Activated CD4-positive, alpha-beta T cell treated with anti-CD3 and anti-CD28 coated beads for 36 hours (primary cell): ENCODE measurements at regions not wholly inside any gene's neighbourhood (a gene's known extent, or its start where the extent isn't known, plus 50 kb on each side); places are given as distances from the start of the nearest gene placed in this dataset.
A peak's percentile ranks its signal among the peaks of the same experiment; 100 is the strongest.

Experiments used
- ATAC-seq: fragments of 200-7000 bp; cut with Tn5 transposase; one replicate; pipeline ENCODE4 v1.10.0; 2021; ENCODE audit warnings: mild to moderate bottlenecking, moderate library complexity
- CTCF ChIA-PET: fragments of 350-600 bp; sonication (Branson Sonifier 250); formaldehyde crosslinking; loops from one replicate; lab custom pipeline; 2021; ENCODE audit warnings: antibody characterized with exemption; lab: Charles Lee
- POLR2A ChIA-PET: fragments of 350-600 bp; sonication (Branson Sonifier 250); formaldehyde crosslinking; loops from one replicate; lab custom pipeline; 2021; ENCODE audit warnings: antibody characterized with exemption, inconsistent platforms; lab: Charles Lee
- DNase-seq: peaks from one replicate; pipeline ENCODE4 v3.0.0-alpha.2; 2020
- H3K27ac Mint-ChIP-seq: one replicate; pipeline ENCODE4 v1.8.0; 2021; ENCODE audit warnings: mixed read lengths
- H3K27me3 Mint-ChIP-seq: one replicate; pipeline ENCODE4 v1.8.0; 2021; ENCODE audit warnings: mixed read lengths
- H3K36me3 Mint-ChIP-seq: one replicate; pipeline ENCODE4 v1.8.0; 2021; ENCODE audit warnings: low read depth, mixed read lengths
- H3K4me1 Mint-ChIP-seq: one replicate; pipeline ENCODE4 v1.8.0; 2021; ENCODE audit warnings: mixed read lengths
- H3K4me3 Mint-ChIP-seq: one replicate; pipeline ENCODE4 v1.8.0; 2021; ENCODE audit warnings: mild to moderate bottlenecking, moderate library complexity, mixed read lengths
- H3K9me3 Mint-ChIP-seq: one replicate; pipeline ENCODE4 v1.8.0; 2021; ENCODE audit warnings: low read depth, mixed read lengths
- intact Hi-C, 2 experiments: fragments of 100-400 bp; cut with DNase I in 1 of 2; cut with micrococcal nuclease in 1 of 2; formaldehyde crosslinking; loops; one replicate each; pipeline versions ENCODE4 v1.14.2 to v1.15.1; 2022 to 2024; cut with DNase I, micrococcal nuclease

- no peak overlapping the region for H3K4me3 Mint-ChIP-seq
- ATAC-seq = no peak
- intact Hi-C loops = no loop called here
- no peak for DNase-seq
- H3K9me3 Mint-ChIP-seq = no peaks in the 10 kb centered on the region
- POLR2A ChIA-PET = no interaction called here
- CTCF ChIA-PET = interaction anchor here (0.8 kb wide), 2 partner anchors 41 to 418 kb away, joined by 3 to 7 read pairs; no protein-coding TSS in a partner anchor
- H3K27ac Mint-ChIP-seq = no peak overlapping the region
- peaks cover 6% of the 10 kb centered on the region for H3K4me1 Mint-ChIP-seq
- H3K36me3 Mint-ChIP-seq = no peaks in the 10 kb centered on the region
- no peaks in the 10 kb centered on the region for H3K27me3 Mint-ChIP-seq
Measured at GRCh38 chr14:97172644-97173043, 375.5 kb downstream of the VRK1 start.

- peak; percentile 46 for DNase-seq
- H3K27ac Mint-ChIP-seq = peak overlapping the region; percentile 34
Measured at GRCh38 chr14:97177016-97177415, 379.8 kb downstream of the VRK1 start.

GRCh38 chr14:97177635-97178034, 380.5 kb downstream of the VRK1 start:
- ATAC-seq = no peak
- intact Hi-C loops = loop anchor here in 1 of 2 experiments (2.0 to 5.0 kb wide), 2 partner anchors 57 to 230 kb away; no protein-coding TSS in a partner anchor
- peak overlapping the region; percentile 34 for H3K27ac Mint-ChIP-seq

More at GRCh38 chr14:97177016-97177415, 379.8 kb downstream of the VRK1 start:
- Mint-ChIP-seq H3K36me3 (peaks cover 3% of the 10 kb centered on the region), H3K4me3 (no peak overlapping the region), H3K27me3 (no peaks in the 10 kb centered on the region), H3K9me3 (peaks cover 5% of the 10 kb centered on the region), H3K4me1 (peaks cover 34% of the 10 kb centered on the region)
- intact Hi-C loops = loop anchor here in 1 of 2 experiments (5.0 kb wide), 1 partner anchor 230 kb away; no protein-coding TSS in a partner anchor
- ChIA-PET CTCF (interaction anchor here (0.6 to 0.9 kb wide), 3 partner anchors 22 to 219 kb away, joined by 3 read pairs; no protein-coding TSS in a partner anchor), POLR2A (no interaction called here)
- peak; percentile 25 for ATAC-seq

GRCh38 chr14:97178781-97179180, 381.6 kb downstream of the VRK1 start:
- peak; percentile 47 for DNase-seq
- ATAC-seq = peak; percentile 73
- peaks cover 34% of the 10 kb centered on the region for H3K4me1 Mint-ChIP-seq
- no peaks in the 10 kb centered on the region for H3K27me3 Mint-ChIP-seq
- peaks cover 5% of the 10 kb centered on the region for H3K9me3 Mint-ChIP-seq
- intact Hi-C loops = loop anchor here in 1 of 2 experiments (2.0 to 5.0 kb wide), 2 partner anchors 58 to 229 kb away; no protein-coding TSS in a partner anchor
- CTCF ChIA-PET = interaction anchor here (0.8 kb wide), 1 partner anchor 382 kb away, joined by 3 read pairs; the partner anchor contains the start of gene VRK1
- H3K36me3 Mint-ChIP-seq = peaks cover 3% of the 10 kb centered on the region
- H3K27ac Mint-ChIP-seq = peak overlapping the region; percentile 85
- H3K4me3 Mint-ChIP-seq = no peak overlapping the region
- POLR2A ChIA-PET = interaction anchor here (0.6 kb wide), 1 partner anchor 59 kb away, joined by 3 read pairs; no protein-coding TSS in a partner anchor

More at GRCh38 chr14:97177635-97178034, 380.5 kb downstream of the VRK1 start:
- Mint-ChIP-seq H3K4me3 (no peak overlapping the region), H3K9me3 (peaks cover 5% of the 10 kb centered on the region), H3K36me3 (peaks cover 3% of the 10 kb centered on the region), H3K27me3 (no peaks in the 10 kb centered on the region), H3K4me1 (peaks cover 34% of the 10 kb centered on the region)
- DNase-seq = peak; percentile 16
- ChIA-PET POLR2A (no interaction called here), CTCF (interaction anchor here (0.6 kb wide), 1 partner anchor 12 kb away, joined by 3 read pairs; no protein-coding TSS in a partner anchor)

GRCh38 chr14:97179573-97179972, 382.4 kb downstream of the VRK1 start:
- Mint-ChIP-seq H3K4me1 (peaks cover 34% of the 10 kb centered on the region), H3K9me3 (peaks cover 5% of the 10 kb centered on the region), H3K36me3 (peaks cover 3% of the 10 kb centered on the region), H3K27me3 (no peaks in the 10 kb centered on the region), H3K4me3 (no peak overlapping the region), H3K27ac (peak overlapping the region; percentile 85)
- intact Hi-C loops = loop anchor here in 1 of 2 experiments (2.0 to 5.0 kb wide), 2 partner anchors 59 to 228 kb away; no protein-coding TSS in a partner anchor
- ChIA-PET POLR2A (no interaction called here), CTCF (interaction anchor here (0.6 kb wide), 1 partner anchor 807 kb away, joined by 3 read pairs; no protein-coding TSS in a partner anchor)
- DNase-seq = peak; percentile 57
- ATAC-seq = peak; percentile 67

GRCh38 chr14:97180304-97181200, 383.4 kb downstream of the VRK1 start:
- H3K27ac Mint-ChIP-seq = peak overlapping the region; percentile 69
- H3K9me3 Mint-ChIP-seq = peaks cover 5% of the 10 kb centered on the region
- peaks cover 3% of the 10 kb centered on the region for H3K36me3 Mint-ChIP-seq
- intact Hi-C loops = no loop called here
- ChIA-PET POLR2A (no interaction called here), CTCF (interaction anchor here (0.6 kb wide), 1 partner anchor 806 kb away, joined by 3 read pairs; no protein-coding TSS in a partner anchor)
- no peak overlapping the region for H3K4me3 Mint-ChIP-seq
- peak; percentile 54 for DNase-seq
- ATAC-seq = peak; percentile 40
- no peaks in the 10 kb centered on the region for H3K27me3 Mint-ChIP-seq
- peaks cover 40% of the 10 kb centered on the region for H3K4me1 Mint-ChIP-seq

- POLR2A ChIA-PET = no interaction called here
- Mint-ChIP-seq H3K36me3 (no peaks in the 10 kb centered on the region), H3K4me3 (no peak overlapping the region), H3K4me1 (peaks cover 11% of the 10 kb centered on the region), H3K9me3 (peaks cover under 1% of the 10 kb centered on the region), H3K27me3 (no peaks in the 10 kb centered on the region), H3K27ac (no peak overlapping the region)
- DNase-seq = peak; percentile 39
- ATAC-seq = peak; percentile 23
- CTCF ChIA-PET = interaction anchor here (0.7 kb wide), 1 partner anchor 93 kb away, joined by 3 read pairs; no protein-coding TSS in a partner anchor
- intact Hi-C loops = no loop called here
Measured at GRCh38 chr14:97185186-97185585, 388.0 kb downstream of the VRK1 start.

- DNase-seq = no peak
- H3K36me3 Mint-ChIP-seq = no peaks in the 10 kb centered on the region
- no peaks in the 10 kb centered on the region for H3K9me3 Mint-ChIP-seq
- peaks cover 6% of the 10 kb centered on the region for H3K4me1 Mint-ChIP-seq
- ATAC-seq = no peak
- H3K27me3 Mint-ChIP-seq = no peaks in the 10 kb centered on the region
- ChIA-PET CTCF (no interaction called here), POLR2A (no interaction called here)
- no peak overlapping the region for H3K4me3 Mint-ChIP-seq
- intact Hi-C loops = no loop called here
- no peak overlapping the region for H3K27ac Mint-ChIP-seq
Measured at GRCh38 chr14:97187916-97188315, 390.7 kb downstream of the VRK1 start.

- Mint-ChIP-seq H3K4me1 (no peaks in the 10 kb centered on the region), H3K36me3 (peaks cover 8% of the 10 kb centered on the region), H3K9me3 (peaks cover 14% of the 10 kb centered on the region), H3K4me3 (no peak overlapping the region), H3K27me3 (peaks cover 2% of the 10 kb centered on the region), H3K27ac (no peak overlapping the region)
- ATAC-seq = no peak
- CTCF ChIA-PET = interaction anchor here (0.6 kb wide), 1 partner anchor 187 kb away, joined by 3 read pairs; no protein-coding TSS in a partner anchor
- intact Hi-C loops = no loop called here
- DNase-seq = no peak
- POLR2A ChIA-PET = no interaction called here
Measured at GRCh38 chr14:97196336-97196735, 399.2 kb downstream of the VRK1 start.

GRCh38 chr14:97198813-97199212, 401.6 kb downstream of the VRK1 start:
- ChIA-PET CTCF (no interaction called here), POLR2A (no interaction called here)
- ATAC-seq (no peak), DNase-seq (peak; percentile 13)
- Mint-ChIP-seq H3K9me3 (peaks cover 12% of the 10 kb centered on the region), H3K27me3 (peaks cover 1% of the 10 kb centered on the region), H3K36me3 (peaks cover 5% of the 10 kb centered on the region), H3K4me1 (no peaks in the 10 kb centered on the region), H3K27ac (no peak overlapping the region), H3K4me3 (no peak overlapping the region)
- intact Hi-C loops = no loop called here

- H3K4me1 Mint-ChIP-seq = no peaks in the 10 kb centered on the region
- intact Hi-C loops = no loop called here
- ChIA-PET CTCF (no interaction called here), POLR2A (no interaction called here)
- no peaks in the 10 kb centered on the region for H3K36me3 Mint-ChIP-seq
- H3K4me3 Mint-ChIP-seq = no peak overlapping the region
- peaks cover 10% of the 10 kb centered on the region for H3K9me3 Mint-ChIP-seq
- H3K27ac Mint-ChIP-seq = no peak overlapping the region
- DNase-seq (no peak), ATAC-seq (no peak)
- peaks cover 1% of the 10 kb centered on the region for H3K27me3 Mint-ChIP-seq
Measured at GRCh38 chr14:97200245-97200644, 403.1 kb downstream of the VRK1 start.
